Thyroid gland (tissue), 4 donors: ENCODE measurements at regions not wholly inside any gene's neighbourhood (a gene's known extent, or its start where the extent isn't known, plus 50 kb on each side); places are given as distances from the start of the nearest gene placed in this dataset.

Experiments used
- DNase-seq, 2 donors: peaks; one replicate each; pipeline ENCODE4 v3.0.0-alpha.2; 2019
- H3K27ac ChIP-seq, 3 donors: fragments of 200-600 bp; sonication (generic); 1 replicate in 2 of 3; 2 replicates in 1 of 3; pipeline ENCODE4 v1.5.1; 2016 to 2019; ENCODE audit warnings: mild to moderate bottlenecking in 1 of 3, moderate library complexity in 1 of 3
- H3K27me3 ChIP-seq: fragments of 200-600 bp; sonication (generic); one replicate; pipeline ENCODE4 v1.5.1; 2019
- H3K36me3 ChIP-seq, 2 donors: fragments of 200-600 bp; sonication (generic); one replicate each; pipeline ENCODE4 v1.5.1; 2016 to 2019
- H3K4me1 ChIP-seq, 2 donors: fragments of 200-600 bp; sonication (generic); one replicate each; pipeline ENCODE4 v1.5.1; 2017 to 2019
- H3K4me3 ChIP-seq, 3 donors: fragments of 200-600 bp; sonication (generic); replicated peaks in 1 of 3; 1 replicate in 2 of 3; 2 replicates in 1 of 3; pipeline ENCODE4 v1.5.1; 2016; ENCODE audit warnings: mild to moderate bottlenecking in 1 of 3
- H3K9me3 ChIP-seq: fragments of 200-600 bp; sonication (generic); one replicate; pipeline ENCODE4 v1.5.1; 2017
- POLR2A ChIP-seq, 2 donors: fragments of 450-650 bp; IDR thresholded peaks; one replicate each; pipeline ENCODE4 v1.6.1; 2017; ENCODE audit warnings: antibody characterized with exemption in 2 of 2, mild to moderate bottlenecking in 2 of 2, moderate library complexity in 1 of 2
- WGBS, 2 donors: methylation state at CpG; one replicate each; pipeline ENCODE4 v1.1.5; 2017; 5-methylcytosine and 5-hydroxymethylcytosine counted together
- intact Hi-C: fragments of 100-400 bp; cut with DNase I; formaldehyde crosslinking; loops from one replicate; pipeline ENCODE4 v1.15.1; 2023
- TF ChIP-seq, protein P1 (sequence below), 6 experiments: fragments of 200-600 bp in 3 of 6; fragments of 450-650 bp in 3 of 6; sonication (generic) in 3 of 6; IDR thresholded peaks; one replicate each; pipeline ENCODE4 v1.5.1; 2016 to 2019; ENCODE audit warnings: antibody characterized with exemption in 6 of 6, mild to moderate bottlenecking in 2 of 6, inconsistent platforms in 1 of 6, moderate library complexity in 1 of 6

DNA sequence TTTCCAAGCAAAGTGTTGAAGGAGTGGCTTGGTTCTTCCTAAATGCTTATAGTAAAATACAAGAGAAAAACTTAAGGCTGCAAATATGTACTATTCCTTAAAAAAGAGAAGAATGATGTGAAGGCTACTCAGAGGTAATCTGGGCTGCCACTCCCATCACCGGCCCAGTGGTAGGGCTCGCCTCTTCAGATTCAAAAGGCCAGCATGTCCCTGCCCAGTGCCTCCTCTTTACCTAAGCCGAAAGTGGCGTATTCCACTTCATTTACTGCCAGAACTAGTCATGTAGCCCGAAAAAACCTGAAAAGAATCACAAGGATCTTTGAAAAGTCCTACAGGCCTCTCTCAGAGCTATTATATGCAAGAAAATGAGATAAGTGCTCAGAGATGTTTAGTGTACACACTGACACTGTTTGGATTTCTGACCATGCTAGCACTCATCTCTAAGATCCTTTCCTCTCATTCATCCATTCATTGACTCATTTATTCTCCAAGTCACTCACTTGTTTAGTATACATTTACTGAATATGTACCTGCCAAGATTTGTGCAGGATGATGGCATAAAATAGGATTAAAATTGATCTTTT is 373.3 kb upstream of the THBS1 start:
- H3K36me3 ChIP-seq, result no peaks in the 10 kb centered on the region
- H3K9me3 ChIP-seq, result no peaks in the 10 kb centered on the region
- no peaks in the 10 kb centered on the region for H3K4me1 ChIP-seq
- H3K4me3 ChIP-seq, result no peak overlapping the region
- 68% methylated on average over 5 of the region's 5 CpGs for WGBS, 2 donors
- H3K27me3 ChIP-seq, result no peaks in the 10 kb centered on the region
- DNase-seq, result no peak
- H3K27ac ChIP-seq, result no peak overlapping the region
- TF ChIP-seq, protein P1, sequence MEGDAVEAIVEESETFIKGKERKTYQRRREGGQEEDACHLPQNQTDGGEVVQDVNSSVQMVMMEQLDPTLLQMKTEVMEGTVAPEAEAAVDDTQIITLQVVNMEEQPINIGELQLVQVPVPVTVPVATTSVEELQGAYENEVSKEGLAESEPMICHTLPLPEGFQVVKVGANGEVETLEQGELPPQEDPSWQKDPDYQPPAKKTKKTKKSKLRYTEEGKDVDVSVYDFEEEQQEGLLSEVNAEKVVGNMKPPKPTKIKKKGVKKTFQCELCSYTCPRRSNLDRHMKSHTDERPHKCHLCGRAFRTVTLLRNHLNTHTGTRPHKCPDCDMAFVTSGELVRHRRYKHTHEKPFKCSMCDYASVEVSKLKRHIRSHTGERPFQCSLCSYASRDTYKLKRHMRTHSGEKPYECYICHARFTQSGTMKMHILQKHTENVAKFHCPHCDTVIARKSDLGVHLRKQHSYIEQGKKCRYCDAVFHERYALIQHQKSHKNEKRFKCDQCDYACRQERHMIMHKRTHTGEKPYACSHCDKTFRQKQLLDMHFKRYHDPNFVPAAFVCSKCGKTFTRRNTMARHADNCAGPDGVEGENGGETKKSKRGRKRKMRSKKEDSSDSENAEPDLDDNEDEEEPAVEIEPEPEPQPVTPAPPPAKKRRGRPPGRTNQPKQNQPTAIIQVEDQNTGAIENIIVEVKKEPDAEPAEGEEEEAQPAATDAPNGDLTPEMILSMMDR (IDR thresholded peaks at IDR 0.05), result no peak
- no peak for TF ChIP-seq POLR2A (IDR thresholded peaks at IDR 0.05)
- intact Hi-C loops, result no loop called here

DNA sequence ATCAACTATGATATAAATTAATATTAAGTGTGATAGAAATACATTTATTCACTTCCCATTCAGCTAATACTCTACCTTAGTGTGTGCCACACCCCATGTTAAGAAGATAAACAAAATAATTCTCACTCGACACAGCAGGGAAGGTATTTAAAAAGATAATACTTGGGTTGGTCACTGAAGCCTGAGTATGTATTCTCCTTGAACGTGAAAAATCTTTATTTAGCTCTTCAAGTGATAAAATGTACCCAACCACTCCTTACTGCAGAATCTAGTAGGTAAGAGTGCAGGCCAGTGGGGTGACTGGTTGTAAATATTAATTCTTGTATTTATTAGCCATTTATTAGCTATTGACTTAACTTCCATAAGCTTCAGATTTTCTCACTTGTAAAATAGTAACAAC is 372.7 kb upstream of the THBS1 start:
- Histone ChIP-seq H3K36me3 (no peaks in the 10 kb centered on the region), H3K4me1 (no peaks in the 10 kb centered on the region), H3K27ac (no peak overlapping the region), H3K27me3 (no peaks in the 10 kb centered on the region), H3K4me3 (no peak overlapping the region), H3K9me3 (no peaks in the 10 kb centered on the region)
- WGBS, 2 donors, result 72 to 76% methylated on average over 2 of the region's 2 CpGs
- TF ChIP-seq, protein P1 (IDR thresholded peaks at IDR 0.05), result no peak
- no peak for TF ChIP-seq POLR2A (IDR thresholded peaks at IDR 0.05)
- no peak for DNase-seq
- intact Hi-C loops, result no loop called here

DNA sequence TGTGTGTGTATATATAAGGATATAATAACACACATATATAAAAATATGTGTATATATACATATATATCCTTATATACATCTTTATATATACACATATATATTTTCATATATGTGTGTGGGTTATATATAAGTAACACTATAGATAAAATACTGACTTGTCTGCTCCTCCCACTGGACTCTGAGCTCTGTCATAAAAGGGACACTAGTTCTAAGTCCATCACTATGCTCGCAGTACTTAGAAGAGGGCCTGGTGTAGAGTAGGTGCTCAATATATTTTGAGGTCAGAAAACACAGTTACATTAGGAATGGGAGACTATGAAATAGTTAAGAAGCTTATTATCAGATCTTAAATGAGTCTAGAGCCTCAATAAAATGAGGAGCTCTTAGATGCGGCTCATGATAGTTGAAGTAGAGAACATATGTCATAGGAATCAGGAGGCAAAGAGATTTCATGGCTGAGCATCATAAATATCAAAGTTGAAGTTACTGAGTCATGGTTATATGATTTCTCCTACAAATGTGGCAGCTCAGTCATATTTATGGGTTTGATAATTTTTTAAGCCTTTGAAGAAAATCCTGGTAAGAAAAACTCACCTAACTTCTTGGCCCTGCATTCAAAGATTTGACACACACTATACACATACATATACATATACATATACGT is 371.2 kb upstream of the THBS1 start:
- intact Hi-C loops, result no loop called here
- whole genome bisulfite sequencing, 2 donors, result 97 to 99% methylated on average over 3 of the region's 3 CpGs
- H3K9me3 ChIP-seq, result no peaks in the 10 kb centered on the region

DNA sequence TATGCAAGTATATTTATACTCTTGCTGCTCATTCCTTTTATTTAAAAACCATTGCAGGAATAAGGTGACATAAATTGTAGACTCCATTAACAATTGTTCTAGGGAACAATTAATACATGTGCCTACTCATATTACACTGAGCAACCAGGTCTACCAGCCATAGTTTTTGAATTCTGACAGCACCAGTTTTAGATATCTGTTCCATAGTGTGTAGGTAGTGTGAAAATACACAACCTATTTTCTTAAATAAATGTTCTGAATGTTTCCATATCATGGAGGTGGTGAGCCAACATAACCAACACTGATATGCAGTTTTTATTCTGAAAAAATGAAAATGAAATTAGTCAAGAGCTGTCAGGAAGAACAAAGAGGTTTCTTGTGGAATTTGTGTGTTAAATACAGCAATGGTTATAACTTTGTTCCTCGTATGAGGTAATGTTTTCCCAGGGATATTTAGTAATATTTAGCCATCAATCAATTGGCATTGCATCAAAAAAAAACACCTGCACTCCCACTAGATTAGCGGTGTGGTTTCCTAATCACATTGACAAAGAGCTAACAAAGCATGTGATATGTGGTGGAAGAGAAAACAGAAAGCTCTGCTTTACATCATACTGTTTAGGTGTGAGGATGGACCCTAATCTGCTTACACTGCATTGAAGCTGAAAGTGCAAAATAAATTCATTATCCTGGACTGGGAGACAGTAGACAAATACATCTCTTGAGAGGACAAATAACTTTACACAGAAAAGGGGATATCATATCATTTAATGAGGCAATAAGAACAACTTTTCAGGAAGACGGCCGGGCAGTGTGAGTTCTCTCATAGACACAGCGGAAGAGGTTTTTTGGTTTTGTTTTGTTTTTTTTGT is 369.5 kb upstream of the THBS1 start:
- no peak overlapping the region for H3K4me3 ChIP-seq
- no peaks in the 10 kb centered on the region for H3K27me3 ChIP-seq
- intact Hi-C loops, result no loop called here
- no peaks in the 10 kb centered on the region for H3K4me1 ChIP-seq
- WGBS, 2 donors, result 90 to 93% methylated on average over 5 of the region's 5 CpGs
- no peaks in the 10 kb centered on the region for H3K36me3 ChIP-seq
- no peak for DNase-seq
- no peak for TF ChIP-seq POLR2A (IDR thresholded peaks at IDR 0.05)
- TF ChIP-seq, protein P1 (IDR thresholded peaks at IDR 0.05), result no peak
- no peak overlapping the region for H3K27ac ChIP-seq
- H3K9me3 ChIP-seq, result no peaks in the 10 kb centered on the region

More for the DNA sequence above, 371.2 kb upstream of the THBS1 start:
- Histone ChIP-seq H3K27ac (no peak overlapping the region), H3K4me1 (no peaks in the 10 kb centered on the region), H3K36me3 (no peaks in the 10 kb centered on the region), H3K4me3 (no peak overlapping the region), H3K27me3 (no peaks in the 10 kb centered on the region)
- TF ChIP-seq, protein P1 (IDR thresholded peaks at IDR 0.05), result no peak
- no peak for TF ChIP-seq POLR2A (IDR thresholded peaks at IDR 0.05)
- no peak for DNase-seq
